ENCODE measurements at regions not wholly inside any gene's neighbourhood (a gene's known extent, or its start where the extent isn't known, plus 50 kb on each side); places are given as distances from the start of the nearest gene placed in this dataset.
"Not testable (repeated sequence)": the region's sequence is repeated elsewhere in the genome, so short reads cannot be mapped to it uniquely, and the experiment has no call there.

DNA sequence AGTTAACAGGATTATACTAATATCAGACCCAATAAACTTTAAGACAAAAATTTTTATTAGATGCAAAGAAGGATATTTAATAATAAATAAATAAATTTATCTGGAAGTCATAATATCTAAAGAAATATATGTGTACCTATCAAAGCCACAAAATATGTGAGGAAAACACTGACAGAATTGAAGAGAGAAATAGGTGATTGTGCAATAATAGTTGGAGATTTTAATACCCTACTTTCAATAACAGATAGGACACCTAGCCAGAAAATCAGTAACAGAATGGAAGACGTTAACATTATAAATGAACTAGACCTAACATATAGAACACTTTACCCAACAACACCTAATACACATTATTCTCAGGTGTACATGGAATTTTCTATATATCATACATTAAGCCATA, 541.4 kb upstream of the SMC2 start:
- ATAC-seq = no peak
- no peaks in the 10 kb centered on the region for H3K27me3 ChIP-seq
- in situ Hi-C loops (cut with MboI; ENCODE audit: low sequenced_read_pairs in 4 of 4) = no loop called here
- H3K27ac ChIP-seq = no peak overlapping the region
- H3K9me3 ChIP-seq = no peaks in the 10 kb centered on the region
- H3K4me3 ChIP-seq = no peak overlapping the region
- DNase-seq = no peak
- no peaks in the 10 kb centered on the region for H3K36me3 ChIP-seq
- H3K4me1 ChIP-seq = no peaks in the 10 kb centered on the region
- intact Hi-C loops (cut with DNase I; ENCODE audit: low total_unique reads) = no loop called here
- TF ChIP-seq POLR2A (IDR thresholded peaks at IDR 0.05) (no peak), CTCF (IDR thresholded peaks at IDR 0.05 in 4 of 5, conservative IDR thresholded peaks at IDR 0.05 in 1 of 5) (no peak)

DNA sequence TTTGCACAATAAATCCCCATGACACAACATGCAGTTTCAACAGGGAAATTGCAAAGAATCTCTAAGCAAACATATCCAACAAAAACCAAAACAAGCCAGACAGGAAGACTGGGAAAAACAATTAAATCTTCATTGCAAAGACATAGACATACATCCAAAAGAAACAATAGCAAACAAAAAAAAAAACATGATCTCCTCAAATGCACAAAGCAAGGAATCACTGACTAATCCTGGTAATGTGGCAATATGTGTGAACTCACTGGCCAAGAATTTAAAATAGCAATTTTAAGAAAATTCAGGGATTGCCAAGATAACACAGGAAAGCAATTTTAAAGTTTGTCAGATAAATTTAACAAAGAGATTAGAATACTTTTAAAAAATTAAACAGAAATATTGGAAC, 520.1 kb upstream of the SMC2 start:
- Histone ChIP-seq H3K36me3 (no peaks in the 10 kb centered on the region), H3K27ac (no peak overlapping the region), H3K27me3 (no peaks in the 10 kb centered on the region), H3K4me1 (no peaks in the 10 kb centered on the region), H3K4me3 (no peak overlapping the region), H3K9me3 (no peaks in the 10 kb centered on the region)
- intact Hi-C loops (cut with DNase I; ENCODE audit: low total_unique reads) (no loop called here), in situ Hi-C loops (cut with MboI; ENCODE audit: low sequenced_read_pairs in 4 of 4) (no loop called here)
- TF ChIP-seq CTCF (IDR thresholded peaks at IDR 0.05 in 4 of 5, conservative IDR thresholded peaks at IDR 0.05 in 1 of 5) (no peak), POLR2A (IDR thresholded peaks at IDR 0.05) (no peak)
- no peak for ATAC-seq
- DNase-seq = no peak

DNA sequence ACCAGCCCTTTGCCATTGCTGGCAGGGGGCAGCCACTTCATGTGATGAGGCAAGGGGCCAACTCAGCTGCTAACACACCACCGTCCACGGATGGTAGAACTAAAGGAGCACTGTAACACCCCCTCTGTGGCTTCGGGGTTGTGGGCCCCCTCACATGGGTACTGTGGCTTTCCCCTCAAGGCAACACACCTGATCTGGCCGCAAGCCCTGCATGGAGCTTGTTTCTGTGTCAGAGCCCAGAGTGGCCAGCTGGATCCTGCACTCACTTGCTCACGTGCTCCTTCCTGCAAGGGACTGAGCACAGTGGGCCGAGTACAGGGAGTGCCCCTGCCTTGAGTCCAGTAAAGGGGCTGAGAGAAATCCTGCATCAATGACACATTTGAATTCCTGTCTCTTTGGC, 507.4 kb upstream of the SMC2 start:
- intact Hi-C loops (cut with DNase I; ENCODE audit: low total_unique reads) = no loop called here

GRCh38 chr9:103601287-103601686, 492.8 kb upstream of the SMC2 start:
- DNase-seq = no peak
- TF ChIP-seq CTCF (IDR thresholded peaks at IDR 0.05 in 4 of 5, conservative IDR thresholded peaks at IDR 0.05 in 1 of 5) = no peak
- TF ChIP-seq POLR2A (IDR thresholded peaks at IDR 0.05) = no peak
- in situ Hi-C loops (cut with MboI; ENCODE audit: low sequenced_read_pairs in 4 of 4) (no loop called here), intact Hi-C loops (cut with DNase I; ENCODE audit: low total_unique reads) (no loop called here)
- no peaks in the 10 kb centered on the region for H3K27me3 ChIP-seq
- H3K4me3 ChIP-seq = no peak overlapping the region
- no peaks in the 10 kb centered on the region for H3K36me3 ChIP-seq
- no peak overlapping the region for H3K27ac ChIP-seq
- H3K9me3 ChIP-seq = no peaks in the 10 kb centered on the region
- ATAC-seq = no peak
- no peaks in the 10 kb centered on the region for H3K4me1 ChIP-seq

More for the DNA sequence above, 507.4 kb upstream of the SMC2 start:
- Histone ChIP-seq H3K4me3 (no peak overlapping the region), H3K36me3 (no peaks in the 10 kb centered on the region), H3K27ac (no peak overlapping the region), H3K27me3 (no peaks in the 10 kb centered on the region), H3K9me3 (no peaks in the 10 kb centered on the region), H3K4me1 (no peaks in the 10 kb centered on the region)
- TF ChIP-seq CTCF (IDR thresholded peaks at IDR 0.05 in 4 of 5, conservative IDR thresholded peaks at IDR 0.05 in 1 of 5) (no peak), POLR2A (IDR thresholded peaks at IDR 0.05) (no peak)
- ATAC-seq (no peak), DNase-seq (no peak)
- in situ Hi-C loops (cut with MboI; ENCODE audit: low sequenced_read_pairs in 4 of 4) = no loop called here

- intact Hi-C loops (cut with DNase I; ENCODE audit: low total_unique reads); DNase-seq; H3K4me3 ChIP-seq; H3K9me3 ChIP-seq; in situ Hi-C loops (cut with MboI; ENCODE audit: low sequenced_read_pairs in 4 of 4); H3K27me3 ChIP-seq; H3K27ac ChIP-seq; H3K36me3 ChIP-seq; ATAC-seq; H3K4me1 ChIP-seq: not testable (repeated sequence)
Observed at GRCh38 chr9:103611950-103612349, 482.2 kb upstream of the SMC2 start.
